ENCODE measurements at regions not wholly inside any gene's neighbourhood (a gene's known extent, or its start where the extent isn't known, plus 50 kb on each side); places are given as distances from the start of the nearest gene placed in this dataset.

- in situ Hi-C loops (cut with MboI; ENCODE audit: low pct_unique_long_range_greater_than_20kb, low sequenced_read_pairs, unreplicated experiment): no loop called here
- no peak for TF ChIP-seq CTCF (IDR thresholded peaks at IDR 0.05; ENCODE audit: extremely low read depth, insufficient read depth, missing control alignments)
- no peak for DNase-seq (ENCODE audit: low spot score)
Measured at GRCh38 chr2:228698963-228699362, 517.5 kb upstream of the SPHKAP start.

- no peak for DNase-seq (ENCODE audit: low spot score)
- in situ Hi-C loops (cut with MboI; ENCODE audit: low pct_unique_long_range_greater_than_20kb, low sequenced_read_pairs, unreplicated experiment): no loop called here
- no peak for TF ChIP-seq CTCF (IDR thresholded peaks at IDR 0.05; ENCODE audit: extremely low read depth, insufficient read depth, missing control alignments)
Measured at GRCh38 chr2:228697456-228697855, 516.0 kb upstream of the SPHKAP start.

GRCh38 chr2:228690681-228691080, 509.2 kb upstream of the SPHKAP start:
- in situ Hi-C loops (cut with MboI; ENCODE audit: low pct_unique_long_range_greater_than_20kb, low sequenced_read_pairs, unreplicated experiment): no loop called here
- no peak for TF ChIP-seq CTCF (IDR thresholded peaks at IDR 0.05; ENCODE audit: extremely low read depth, insufficient read depth, missing control alignments)
- no peak for DNase-seq (ENCODE audit: low spot score)

GRCh38 chr2:228689053-228689452, 507.6 kb upstream of the SPHKAP start:
- in situ Hi-C loops (cut with MboI; ENCODE audit: low pct_unique_long_range_greater_than_20kb, low sequenced_read_pairs, unreplicated experiment): no loop called here
- DNase-seq (ENCODE audit: low spot score): no peak

GRCh38 chr2:228688007-228688645, 506.6 kb upstream of the SPHKAP start:
- in situ Hi-C loops (cut with MboI; ENCODE audit: low pct_unique_long_range_greater_than_20kb, low sequenced_read_pairs, unreplicated experiment): no loop called here
- no peak for TF ChIP-seq CTCF (IDR thresholded peaks at IDR 0.05; ENCODE audit: extremely low read depth, insufficient read depth, missing control alignments)

More at GRCh38 chr2:228689053-228689452, 507.6 kb upstream of the SPHKAP start:
- no peak for TF ChIP-seq CTCF (IDR thresholded peaks at IDR 0.05; ENCODE audit: extremely low read depth, insufficient read depth, missing control alignments)

GRCh38 chr2:228681979-228682378, 500.5 kb upstream of the SPHKAP start:
- DNase-seq (ENCODE audit: low spot score): no peak
- in situ Hi-C loops (cut with MboI; ENCODE audit: low pct_unique_long_range_greater_than_20kb, low sequenced_read_pairs, unreplicated experiment): no loop called here
- TF ChIP-seq CTCF (IDR thresholded peaks at IDR 0.05; ENCODE audit: extremely low read depth, insufficient read depth, missing control alignments): no peak

More at GRCh38 chr2:228688007-228688645, 506.6 kb upstream of the SPHKAP start:
- DNase-seq (ENCODE audit: low spot score): no peak

Measured in GM13977 (cell line).